ENCODE measurements at regions not wholly inside any gene's neighbourhood (a gene's known extent, or its start where the extent isn't known, plus 50 kb on each side); places are given as distances from the start of the nearest gene placed in this dataset.
"Not testable (repeated sequence)": the region's sequence is repeated elsewhere in the genome, so short reads cannot be mapped to it uniquely, and the experiment has no call there.

DNA sequence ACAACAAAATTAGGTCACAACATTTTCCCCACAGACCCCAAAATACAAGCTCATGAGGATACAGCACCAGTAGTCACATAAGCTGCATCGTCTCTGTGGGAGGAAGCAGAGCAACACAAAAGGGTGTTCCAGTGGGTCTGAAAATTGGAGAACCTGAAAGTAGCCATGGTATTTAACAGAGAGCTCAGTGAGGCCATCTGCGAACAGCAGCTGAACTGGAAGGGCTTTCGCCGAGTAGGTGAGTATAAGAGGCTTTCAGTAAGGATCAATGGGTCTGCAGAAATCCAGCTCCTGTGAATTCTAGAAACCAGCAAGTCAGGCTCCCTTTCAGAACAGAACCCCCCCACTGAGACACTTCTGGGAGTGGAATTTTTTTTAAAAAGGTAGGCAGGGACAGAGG, 120.0 kb upstream of the RREB1 start:
- no peak for DNase-seq

DNA sequence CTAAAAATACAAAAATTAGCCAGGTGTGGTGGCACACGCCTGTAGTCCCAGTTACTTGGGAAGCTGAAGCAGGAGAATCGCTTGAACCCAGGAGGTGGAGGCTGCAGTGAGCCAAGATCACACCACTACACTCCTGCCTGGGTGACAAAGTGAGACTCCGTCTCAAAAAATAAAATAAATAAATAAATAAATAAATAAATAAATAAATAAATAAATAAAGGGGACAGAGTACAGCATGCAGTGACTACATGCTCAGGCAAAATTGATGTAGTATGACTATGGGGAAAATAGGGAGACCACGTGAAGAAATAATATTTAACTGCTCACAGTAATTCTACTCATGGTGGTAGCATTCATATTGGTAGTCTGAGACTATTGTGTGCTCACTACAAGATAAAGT, 117.7 kb upstream of the RREB1 start:
- DNase-seq, result not testable (repeated sequence)

DNA sequence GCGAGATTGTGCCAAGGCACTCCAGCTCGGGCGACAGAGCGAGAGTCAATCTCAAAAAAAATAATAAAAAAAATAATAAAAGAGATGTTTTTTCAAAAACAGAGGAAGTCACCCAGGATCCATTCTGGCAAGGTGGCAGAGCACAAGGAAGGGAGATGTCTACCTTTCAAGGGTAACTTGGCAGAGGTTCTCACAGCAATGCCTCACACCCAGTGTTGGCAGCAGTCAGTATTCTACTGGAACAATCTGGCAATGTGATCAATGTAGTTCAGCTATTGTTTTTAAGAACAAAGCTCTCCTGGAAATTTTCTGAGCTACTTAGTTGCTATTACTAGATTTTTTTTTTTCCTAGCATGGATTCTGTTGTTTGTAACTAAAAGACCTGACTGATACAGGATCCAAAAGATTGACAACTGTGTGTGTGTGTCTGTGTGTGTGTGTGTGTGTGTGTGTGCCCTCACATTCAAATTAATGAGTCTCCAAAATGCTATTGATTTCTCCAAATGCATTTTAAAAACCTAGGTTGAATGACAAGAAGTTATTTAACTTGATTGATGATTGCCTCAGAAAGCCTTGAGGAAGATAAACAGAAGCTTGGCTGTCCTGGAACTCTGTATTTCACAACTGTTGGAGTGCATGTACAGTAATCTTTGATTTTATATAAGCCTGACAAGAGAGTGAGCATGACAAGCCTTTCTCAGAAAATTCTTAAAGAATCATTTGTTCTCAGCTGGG, 114.1 kb upstream of the RREB1 start:
- DNase-seq, result no peak

DNA sequence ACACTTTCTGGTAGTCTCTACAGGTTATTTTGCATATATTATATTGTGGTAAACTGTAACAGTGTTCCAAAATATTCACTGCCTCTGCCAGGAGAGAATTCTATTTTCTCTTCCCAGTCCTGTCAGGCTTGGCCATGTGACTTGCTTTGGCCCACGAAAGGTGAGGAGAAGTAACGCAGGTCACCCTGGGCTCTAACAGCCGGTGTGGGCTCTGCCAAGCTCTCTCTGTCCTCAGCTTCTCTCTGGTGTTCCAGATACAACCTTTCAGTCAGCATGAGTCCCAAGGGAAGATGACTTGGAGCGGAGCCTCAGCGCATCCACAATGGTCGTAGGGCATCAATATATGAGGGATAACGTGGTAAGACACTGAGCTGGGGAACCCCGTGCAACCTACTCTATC, 113.0 kb upstream of the RREB1 start:
- no peak for DNase-seq

DNA sequence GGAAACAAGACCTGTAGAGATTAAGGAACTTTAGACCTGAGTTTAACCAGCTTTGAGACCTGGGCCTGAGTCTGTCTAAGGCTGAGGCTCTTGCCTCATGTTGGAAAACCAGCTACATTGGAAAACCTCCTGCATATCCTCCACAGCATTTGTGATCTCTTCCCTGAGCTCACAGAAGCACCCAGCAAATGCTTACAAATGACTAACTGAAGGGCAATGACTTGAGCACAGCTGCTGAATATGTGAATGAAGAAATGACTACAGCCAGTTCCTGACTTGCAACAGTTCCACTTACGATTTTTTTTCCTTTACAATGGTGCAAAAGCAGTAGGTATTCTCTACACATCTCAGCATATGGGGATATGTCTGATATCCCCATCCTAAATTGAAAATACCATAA, 112.4 kb upstream of the RREB1 start:
- DNase-seq, result no peak

- DNase-seq, result no peak
Measured at GRCh38 chr6:6996124-6996523, 111.6 kb upstream of the RREB1 start.

DNA sequence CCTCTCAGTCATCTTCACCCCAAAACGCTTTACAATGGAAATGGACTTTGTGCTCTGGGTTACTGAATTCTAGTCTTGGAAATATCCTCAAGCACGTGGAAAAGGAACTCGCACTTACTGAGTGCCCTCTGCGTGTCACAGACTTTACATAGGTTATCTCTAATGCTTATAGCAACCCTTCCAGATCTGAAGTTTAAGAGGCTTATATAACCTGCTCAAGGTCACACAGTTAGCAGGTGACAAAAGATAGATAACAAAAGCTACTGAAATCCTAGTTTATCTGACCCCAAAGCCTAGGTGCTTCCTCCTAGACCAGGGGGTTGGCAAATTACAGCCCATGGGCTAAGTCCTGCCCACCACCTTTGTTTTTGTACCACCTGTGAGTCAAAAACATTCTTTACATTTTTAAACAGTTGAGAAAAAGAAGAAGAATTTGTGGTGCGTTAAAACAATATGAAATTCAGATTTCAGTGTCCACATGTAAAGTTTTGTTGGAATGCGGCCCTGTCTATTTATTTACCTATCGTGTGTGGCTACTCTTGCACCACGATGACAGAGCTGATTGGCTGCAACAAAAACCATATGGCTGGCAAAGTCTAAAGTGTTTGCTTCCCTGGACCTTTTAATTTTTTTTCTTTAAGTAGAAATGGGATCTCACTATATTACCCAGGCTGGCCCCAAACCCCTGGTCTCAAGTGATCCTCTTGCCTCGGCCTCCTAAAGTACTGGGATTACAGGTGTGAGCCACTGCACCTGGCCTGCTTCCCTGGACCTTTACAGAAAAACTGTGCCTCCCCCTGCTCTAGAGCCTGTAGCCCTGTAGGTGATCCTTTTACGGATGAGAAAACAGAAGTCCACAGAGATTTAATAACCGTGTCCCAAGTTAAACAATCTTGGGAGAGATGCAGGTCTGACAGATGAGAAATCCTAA, 110.2 kb upstream of the RREB1 start:
- no peak for DNase-seq

DNA sequence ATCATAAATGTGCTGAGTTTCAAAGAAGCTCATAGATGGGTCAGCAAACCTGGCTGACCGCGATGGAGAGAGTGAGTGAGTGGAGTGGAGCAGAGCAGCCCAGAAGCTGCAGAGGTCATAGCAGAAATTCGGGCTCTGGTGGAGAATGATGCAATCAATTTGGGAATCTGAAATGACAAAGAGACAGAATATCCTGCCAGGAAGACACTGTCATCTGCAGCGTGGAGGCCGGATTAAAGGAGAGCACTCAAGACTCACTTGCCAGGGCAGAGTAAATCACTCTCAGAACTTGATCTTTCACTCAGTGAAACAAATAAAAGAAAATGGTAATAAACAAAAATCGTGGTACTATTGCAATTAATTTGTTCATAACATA, 109.6 kb upstream of the RREB1 start:
- no peak for DNase-seq

DNA sequence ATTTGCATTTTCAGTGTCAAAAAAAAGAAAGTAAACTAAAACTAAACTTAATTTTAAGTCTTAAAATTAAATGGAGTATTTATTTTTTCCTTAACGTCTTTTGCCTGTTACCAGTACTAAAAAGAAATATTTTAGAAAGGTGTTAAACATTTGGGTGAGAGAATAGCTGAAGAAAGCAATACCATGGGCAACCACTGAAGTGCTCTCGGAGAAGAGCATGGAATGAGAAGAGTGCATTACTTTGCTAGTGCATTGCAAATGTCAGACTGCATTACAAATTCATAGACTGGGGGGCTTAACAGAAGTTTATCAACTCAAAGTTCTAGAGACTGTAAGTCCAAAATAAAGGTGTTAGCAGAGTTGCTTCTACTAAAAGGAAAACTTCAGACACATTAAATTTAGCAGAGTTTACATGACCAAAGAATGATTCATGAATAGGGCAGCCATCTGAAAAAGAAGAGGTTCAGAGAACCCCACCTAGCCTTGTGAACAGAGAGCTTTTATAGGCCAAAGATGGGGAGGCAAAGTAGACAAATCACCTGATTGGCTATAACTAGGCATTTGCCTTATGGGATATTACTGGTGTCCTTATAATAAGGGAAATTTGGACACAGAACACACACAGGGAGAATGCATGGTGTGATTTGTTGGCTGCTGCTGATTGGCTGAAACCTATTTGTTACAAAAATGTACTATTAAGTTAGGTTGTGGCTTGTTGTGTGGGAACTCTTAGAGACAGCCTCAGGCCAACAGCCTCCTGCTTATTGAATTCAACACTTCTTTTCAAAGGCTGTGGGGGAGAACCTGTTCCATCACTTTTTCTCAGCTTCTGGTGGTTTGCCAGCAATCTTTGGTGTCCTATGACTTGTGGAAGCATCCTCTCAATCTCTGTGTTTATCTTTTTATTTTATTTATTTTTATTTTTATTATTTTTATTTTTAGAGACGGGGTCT, 106.7 kb upstream of the RREB1 start:
- no peak for DNase-seq

DNA sequence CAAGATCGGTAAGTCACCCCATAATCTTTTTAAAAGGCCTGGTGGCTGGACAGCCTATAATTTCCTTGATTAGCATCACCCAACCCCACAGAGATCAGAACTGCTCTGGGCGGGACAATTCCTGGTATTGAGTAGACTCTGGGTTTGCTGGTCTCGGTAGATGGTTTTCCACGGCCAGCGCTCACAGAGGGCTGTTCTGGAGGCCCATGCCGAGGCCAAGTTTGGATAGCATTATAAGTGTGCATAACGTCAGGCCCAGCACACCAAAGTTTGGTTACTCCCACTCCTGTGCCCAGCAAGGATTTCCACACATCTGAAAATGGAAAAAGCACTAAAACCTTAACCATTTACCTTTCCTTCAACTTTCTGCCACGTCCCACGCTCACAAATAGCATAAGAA, 104.7 kb upstream of the RREB1 start:
- DNase-seq, result no peak

GRCh38 chr6:7004581-7005297, 103.0 kb upstream of the RREB1 start:
- no peak for DNase-seq

- DNase-seq, result no peak
Measured at GRCh38 chr6:7006515-7007191, 101.1 kb upstream of the RREB1 start.

DNA sequence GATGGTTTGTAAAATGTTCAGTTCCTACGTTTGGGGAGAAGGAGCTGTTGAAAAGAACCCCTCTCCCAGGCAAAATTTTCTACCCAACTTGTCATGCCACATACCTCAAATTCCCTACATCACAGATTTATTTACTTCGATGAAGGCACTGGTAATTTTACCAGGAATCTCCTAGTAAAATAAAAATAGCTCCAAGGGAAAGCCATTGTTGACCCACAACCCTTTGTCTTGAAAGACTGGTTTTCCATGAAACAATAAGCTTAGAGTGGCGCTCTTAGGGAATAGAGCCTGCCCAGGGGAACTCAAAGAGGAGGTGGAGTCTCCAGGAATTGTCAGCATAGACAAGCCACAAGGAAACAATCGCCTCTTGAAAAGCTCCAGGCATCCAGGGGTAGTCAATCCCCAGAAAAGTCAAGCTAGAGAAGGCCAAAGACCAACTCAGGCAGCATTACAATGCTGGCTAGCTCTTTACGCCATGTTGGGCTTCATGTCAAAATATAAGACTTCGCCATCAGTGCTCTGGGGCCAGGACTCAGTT, 99.2 kb upstream of the RREB1 start:
- no peak for DNase-seq

DNA sequence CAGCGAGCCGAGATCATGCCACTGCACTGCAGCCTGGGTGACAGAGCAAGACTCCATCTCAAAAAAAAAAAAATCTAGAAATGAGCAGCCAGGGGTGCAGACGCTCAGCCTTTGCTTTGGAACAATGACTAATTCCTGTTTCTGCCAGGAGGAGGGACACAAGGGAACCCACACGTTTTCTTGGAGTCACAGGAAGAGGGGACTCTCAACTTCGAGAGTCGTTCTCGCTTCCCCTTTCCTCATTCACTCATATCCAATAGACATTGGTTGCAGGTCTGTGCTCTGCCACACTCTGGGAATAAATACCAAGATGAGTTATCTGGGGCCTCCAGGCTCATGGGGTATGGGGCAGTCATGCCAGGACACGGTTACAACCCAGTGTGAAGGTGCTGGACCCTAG, 91.5 kb upstream of the RREB1 start:
- DNase-seq, result no peak

- DNase-seq, result no peak
Measured at GRCh38 chr6:7021301-7021700, 86.5 kb upstream of the RREB1 start.

- no peak for DNase-seq
Measured at GRCh38 chr6:7025861-7026260, 81.9 kb upstream of the RREB1 start.

DNA sequence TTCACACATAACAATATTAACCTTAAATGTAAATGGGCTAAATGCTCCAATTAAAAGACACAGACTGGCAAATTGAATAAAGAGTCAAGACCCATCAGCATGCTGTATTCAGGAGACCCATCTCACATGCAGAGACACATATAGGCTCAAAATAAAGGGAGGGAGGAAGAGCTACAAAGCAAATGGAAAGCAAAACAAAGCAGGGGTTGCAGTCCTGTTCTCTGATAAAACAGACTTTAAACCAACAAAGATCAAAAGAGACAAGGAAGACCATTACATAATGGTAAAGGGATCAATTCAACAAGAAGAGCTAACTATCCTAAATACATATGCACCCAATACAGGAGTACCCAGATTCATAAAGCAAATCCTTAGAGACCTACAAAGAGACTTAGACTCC, 78.8 kb upstream of the RREB1 start:
- DNase-seq, result not testable (repeated sequence)

- DNase-seq, result not testable (repeated sequence)
Measured at GRCh38 chr6:7030968-7031367, 76.8 kb upstream of the RREB1 start.

- DNase-seq, result no peak
Measured at GRCh38 chr6:7033202-7033601, 74.6 kb upstream of the RREB1 start.

DNA sequence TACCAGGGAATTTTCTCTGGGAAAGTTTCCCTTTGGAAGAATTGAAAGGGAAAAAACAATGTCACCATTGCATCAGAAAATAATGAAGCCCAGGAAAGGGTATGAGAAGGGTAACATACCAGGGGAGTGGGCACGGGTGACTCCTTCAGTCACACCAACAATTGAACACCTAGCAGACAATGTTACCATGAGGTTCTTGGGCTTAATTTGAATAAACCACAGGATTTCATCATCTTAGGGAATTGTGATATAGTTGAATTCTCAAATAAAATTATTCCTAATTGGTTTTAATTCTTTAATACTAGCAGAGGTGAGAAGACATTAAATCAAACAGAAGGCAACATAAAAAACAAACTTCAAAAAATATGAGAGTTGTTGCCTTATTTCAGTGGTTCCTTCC, 73.7 kb upstream of the RREB1 start:
- no peak for DNase-seq

DNA sequence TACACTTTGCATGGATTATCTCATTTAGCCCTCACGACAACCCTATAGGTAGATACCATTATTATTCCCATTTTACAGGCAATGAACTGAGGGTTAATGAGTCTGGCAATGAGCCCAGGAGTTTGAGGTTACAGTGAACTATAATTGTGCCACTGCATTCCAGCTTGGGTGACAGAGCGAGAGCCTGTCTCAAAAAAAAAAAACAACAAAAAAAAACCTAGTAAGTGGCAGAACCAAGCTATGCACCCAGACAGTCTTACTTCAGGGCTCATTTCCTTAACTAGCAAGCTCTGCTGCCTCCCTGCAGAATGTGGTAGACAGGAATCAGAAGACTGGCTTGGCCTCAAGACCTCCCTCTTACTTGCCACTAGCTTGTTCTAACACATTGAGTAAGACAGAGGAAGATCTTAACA, 71.9 kb upstream of the RREB1 start:
- DNase-seq, result no peak

Measured in activated CD4-positive, alpha-beta T cell treated with anti-CD3 and anti-CD28 coated beads, Interleukin-2, Interleukin-6, amounts not matched to agents 100 ng/mL and 50 ng/mL, durations not matched to agents 16 hours and 8 hours (primary cell).